ENCODE measurements at regions not wholly inside any gene's neighbourhood (a gene's known extent, or its start where the extent isn't known, plus 50 kb on each side); places are given as distances from the start of the nearest gene placed in this dataset.
"Not testable (repeated sequence)": the region's sequence is repeated elsewhere in the genome, so short reads cannot be mapped to it uniquely, and the experiment has no call there.

- H3K27ac Mint-ChIP-seq; H3K4me3 Mint-ChIP-seq; H3K36me3 Mint-ChIP-seq; H3K27me3 Mint-ChIP-seq; H3K4me1 Mint-ChIP-seq (ENCODE audit: low read depth); H3K9me3 Mint-ChIP-seq (ENCODE audit: low read depth): not testable (repeated sequence)
Measured at GRCh38 chr5:96197767-96198166, 235.3 kb downstream of the PCSK1 start.

DNA sequence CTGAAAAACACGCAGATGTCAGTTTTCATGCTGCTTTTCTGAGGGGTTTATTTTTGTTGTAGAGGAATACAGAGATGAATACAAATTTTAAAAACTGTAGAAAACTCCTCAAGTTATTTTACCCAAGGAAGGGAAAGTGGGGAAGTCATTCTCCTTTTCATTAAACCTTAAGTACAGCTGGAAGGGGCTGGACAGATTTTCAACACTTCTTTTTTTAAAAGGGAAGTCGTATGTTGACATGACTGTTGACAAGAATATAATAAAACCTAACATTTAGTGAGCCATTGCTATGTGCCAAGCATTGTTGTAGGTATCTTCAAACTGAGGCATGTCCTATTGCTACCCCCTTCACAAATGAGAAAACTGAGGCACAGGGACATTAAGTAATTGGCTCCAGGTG lies 235.7 kb upstream of the ELL2 start:
- Mint-ChIP-seq H3K27ac (no peak overlapping the region), H3K4me1 (ENCODE audit: low read depth) (no peaks in the 10 kb centered on the region), H3K27me3 (peaks cover 10% of the 10 kb centered on the region), H3K36me3 (no peaks in the 10 kb centered on the region), H3K4me3 (no peak overlapping the region), H3K9me3 (ENCODE audit: low read depth) (no peaks in the 10 kb centered on the region)

- H3K36me3 Mint-ChIP-seq, result no peaks in the 10 kb centered on the region
- H3K4me1 Mint-ChIP-seq (ENCODE audit: low read depth), result no peaks in the 10 kb centered on the region
- no peak overlapping the region for H3K27ac Mint-ChIP-seq
- peaks cover 10% of the 10 kb centered on the region for H3K27me3 Mint-ChIP-seq
- no peak overlapping the region for H3K4me3 Mint-ChIP-seq
- no peaks in the 10 kb centered on the region for H3K9me3 Mint-ChIP-seq (ENCODE audit: low read depth)
Measured at GRCh38 chr5:96196890-96197289, 235.2 kb upstream of the ELL2 start.

GRCh38 chr5:96196407-96196806 lies 234.8 kb upstream of the ELL2 start:
- H3K9me3 Mint-ChIP-seq (ENCODE audit: low read depth), result no peaks in the 10 kb centered on the region
- H3K4me3 Mint-ChIP-seq, result no peak overlapping the region
- H3K36me3 Mint-ChIP-seq, result no peaks in the 10 kb centered on the region
- peaks cover 7% of the 10 kb centered on the region for H3K27me3 Mint-ChIP-seq
- H3K27ac Mint-ChIP-seq, result no peak overlapping the region
- H3K4me1 Mint-ChIP-seq (ENCODE audit: low read depth), result no peaks in the 10 kb centered on the region

- H3K27me3 Mint-ChIP-seq, result peaks cover 10% of the 10 kb centered on the region
- no peak overlapping the region for H3K27ac Mint-ChIP-seq
- H3K4me1 Mint-ChIP-seq (ENCODE audit: low read depth), result no peaks in the 10 kb centered on the region
Measured at GRCh38 chr5:96195123-96195522, 233.5 kb upstream of the ELL2 start.

GRCh38 chr5:96194593-96194992 lies 232.9 kb upstream of the ELL2 start:
- Mint-ChIP-seq H3K27me3 (peaks cover 10% of the 10 kb centered on the region), H3K9me3 (ENCODE audit: low read depth) (no peaks in the 10 kb centered on the region), H3K4me1 (ENCODE audit: low read depth) (no peaks in the 10 kb centered on the region), H3K27ac (no peak overlapping the region), H3K36me3 (no peaks in the 10 kb centered on the region), H3K4me3 (no peak overlapping the region)

More at GRCh38 chr5:96195123-96195522, 233.5 kb upstream of the ELL2 start:
- Mint-ChIP-seq H3K4me3 (no peak overlapping the region), H3K36me3 (no peaks in the 10 kb centered on the region), H3K9me3 (ENCODE audit: low read depth) (no peaks in the 10 kb centered on the region)

DNA sequence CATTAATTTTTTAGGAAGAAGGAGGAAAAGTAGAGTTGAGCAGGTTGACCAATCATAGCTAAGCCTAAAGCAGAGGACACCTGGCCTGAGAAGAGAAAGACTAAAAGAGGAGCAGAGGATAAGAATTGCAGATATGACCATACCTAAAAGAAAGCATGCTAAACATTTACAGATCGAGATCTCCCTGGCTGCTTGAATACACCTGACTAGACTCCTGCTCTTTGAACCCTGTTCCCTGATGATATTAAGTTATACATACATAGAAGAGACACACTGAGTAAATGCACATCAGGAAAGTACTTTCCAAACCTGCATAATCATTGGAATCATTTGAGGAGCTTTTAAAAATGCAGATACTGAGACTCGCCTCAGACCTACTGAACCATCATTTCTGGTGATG lies 232.3 kb upstream of the ELL2 start:
- H3K4me1 Mint-ChIP-seq (ENCODE audit: low read depth), result no peaks in the 10 kb centered on the region
- no peaks in the 10 kb centered on the region for H3K36me3 Mint-ChIP-seq
- no peak overlapping the region for H3K4me3 Mint-ChIP-seq
- peaks cover 10% of the 10 kb centered on the region for H3K27me3 Mint-ChIP-seq
- H3K27ac Mint-ChIP-seq, result no peak overlapping the region
- no peaks in the 10 kb centered on the region for H3K9me3 Mint-ChIP-seq (ENCODE audit: low read depth)

- H3K4me3 Mint-ChIP-seq, result no peak overlapping the region
- no peaks in the 10 kb centered on the region for H3K4me1 Mint-ChIP-seq (ENCODE audit: low read depth)
- peaks cover 9% of the 10 kb centered on the region for H3K9me3 Mint-ChIP-seq (ENCODE audit: low read depth)
Measured at GRCh38 chr5:96189987-96190386, 228.3 kb upstream of the ELL2 start.

GRCh38 chr5:96189028-96189826 lies 227.6 kb upstream of the ELL2 start:
- Mint-ChIP-seq H3K4me1 (ENCODE audit: low read depth) (no peaks in the 10 kb centered on the region), H3K36me3 (no peaks in the 10 kb centered on the region), H3K27ac (no peak overlapping the region), H3K27me3 (peaks cover 7% of the 10 kb centered on the region), H3K9me3 (ENCODE audit: low read depth) (peaks cover 9% of the 10 kb centered on the region), H3K4me3 (no peak overlapping the region)

More at GRCh38 chr5:96189987-96190386, 228.3 kb upstream of the ELL2 start:
- Mint-ChIP-seq H3K36me3 (no peaks in the 10 kb centered on the region), H3K27me3 (peaks cover 9% of the 10 kb centered on the region), H3K27ac (no peak overlapping the region)

GRCh38 chr5:96187309-96188027 lies 225.8 kb upstream of the ELL2 start:
- Mint-ChIP-seq H3K4me3 (no peak overlapping the region), H3K27me3 (peaks cover 7% of the 10 kb centered on the region), H3K4me1 (ENCODE audit: low read depth) (no peaks in the 10 kb centered on the region), H3K9me3 (ENCODE audit: low read depth) (peaks cover 9% of the 10 kb centered on the region), H3K27ac (no peak overlapping the region), H3K36me3 (no peaks in the 10 kb centered on the region)

DNA sequence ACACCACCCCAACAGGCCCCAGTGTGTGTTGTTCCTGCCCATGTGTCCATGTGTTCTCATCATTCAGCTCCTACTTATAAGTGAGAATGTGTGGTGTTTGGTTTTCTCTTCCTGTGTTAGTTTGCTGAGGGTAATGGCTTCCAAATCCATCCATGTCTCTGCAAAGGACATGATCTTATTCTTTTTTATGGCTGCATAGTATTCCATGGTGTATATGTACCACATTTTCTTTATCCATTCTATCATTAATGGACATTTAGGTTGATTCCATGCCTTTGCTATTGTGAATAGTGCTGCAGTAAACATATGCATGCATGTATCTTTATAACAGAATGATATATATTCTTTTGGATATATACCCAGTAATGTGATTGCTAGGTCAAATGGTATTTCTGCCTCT lies 222.9 kb upstream of the ELL2 start:
- H3K27me3 Mint-ChIP-seq; H3K4me3 Mint-ChIP-seq; H3K4me1 Mint-ChIP-seq (ENCODE audit: low read depth); H3K9me3 Mint-ChIP-seq (ENCODE audit: low read depth); H3K27ac Mint-ChIP-seq; H3K36me3 Mint-ChIP-seq: not testable (repeated sequence)

DNA sequence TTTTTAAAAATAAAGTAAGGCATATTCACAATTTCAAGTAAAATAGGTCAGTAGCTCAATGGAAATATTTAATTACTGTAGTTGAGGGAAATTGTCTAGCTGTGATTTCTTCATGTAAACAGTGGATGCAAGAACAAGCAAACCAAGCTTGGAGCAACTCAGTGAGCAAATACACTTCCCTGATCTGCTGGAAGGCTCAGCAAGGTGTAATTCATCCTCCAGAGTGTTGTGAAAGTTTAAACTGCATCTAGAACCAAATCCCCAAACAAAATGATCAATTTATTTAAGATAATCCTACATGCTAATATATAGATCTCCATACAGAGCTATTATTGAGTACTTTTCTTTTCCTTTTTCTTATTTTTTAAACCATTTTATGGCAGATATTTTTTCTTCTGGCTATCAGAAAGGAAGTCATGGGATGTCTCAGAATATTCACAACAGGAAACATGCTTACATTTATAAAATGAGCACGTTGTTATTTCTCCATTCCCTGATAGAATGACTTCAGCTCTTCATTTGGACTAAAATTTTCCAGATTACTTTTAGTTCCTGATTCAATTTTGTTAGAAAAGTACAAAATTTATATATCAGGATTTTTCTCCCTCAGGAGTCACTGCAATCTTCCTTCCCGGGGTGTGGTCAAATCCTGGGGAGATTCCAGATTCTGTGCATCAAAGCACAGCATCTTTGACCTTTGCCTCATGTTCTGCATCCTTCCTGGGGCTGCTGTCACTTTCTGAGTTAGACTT lies 219.2 kb upstream of the ELL2 start:
- Mint-ChIP-seq H3K27me3 (peaks cover 2% of the 10 kb centered on the region), H3K36me3 (no peaks in the 10 kb centered on the region), H3K4me1 (ENCODE audit: low read depth) (no peaks in the 10 kb centered on the region), H3K27ac (no peak overlapping the region), H3K9me3 (ENCODE audit: low read depth) (peaks cover 7% of the 10 kb centered on the region), H3K4me3 (no peak overlapping the region)

- Mint-ChIP-seq H3K4me3 (no peak overlapping the region), H3K9me3 (ENCODE audit: low read depth) (no peaks in the 10 kb centered on the region), H3K36me3 (no peaks in the 10 kb centered on the region), H3K27ac (no peak overlapping the region), H3K4me1 (ENCODE audit: low read depth) (no peaks in the 10 kb centered on the region), H3K27me3 (peaks cover 2% of the 10 kb centered on the region)
Measured at GRCh38 chr5:96177303-96177869, 215.7 kb upstream of the ELL2 start.

DNA sequence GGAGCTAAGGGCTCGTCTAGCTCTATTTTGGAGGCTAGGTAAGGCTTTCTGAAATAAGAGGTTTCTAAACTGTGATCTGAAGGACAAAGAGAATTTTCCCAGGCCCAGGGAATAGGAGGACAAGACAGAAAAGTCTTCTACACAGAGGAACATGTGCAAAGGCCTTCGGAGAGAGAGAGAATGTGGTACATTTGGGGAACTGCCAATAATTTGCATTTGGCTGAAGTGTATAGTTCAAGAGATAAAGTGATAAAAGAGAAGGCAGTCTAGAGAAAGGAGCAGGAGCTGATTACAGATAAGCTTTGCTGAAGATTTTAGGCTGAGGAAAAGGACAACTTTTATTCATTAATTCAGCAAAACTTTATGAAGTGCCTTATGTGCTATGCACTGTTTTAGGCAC lies 214.4 kb upstream of the ELL2 start:
- H3K4me1 Mint-ChIP-seq (ENCODE audit: low read depth), result no peaks in the 10 kb centered on the region
- H3K9me3 Mint-ChIP-seq (ENCODE audit: low read depth), result no peaks in the 10 kb centered on the region
- H3K36me3 Mint-ChIP-seq, result no peaks in the 10 kb centered on the region
- peaks cover 2% of the 10 kb centered on the region for H3K27me3 Mint-ChIP-seq
- H3K27ac Mint-ChIP-seq, result no peak overlapping the region
- H3K4me3 Mint-ChIP-seq, result no peak overlapping the region

- Mint-ChIP-seq H3K4me3 (no peak overlapping the region), H3K27me3 (peaks cover 2% of the 10 kb centered on the region), H3K4me1 (ENCODE audit: low read depth) (no peaks in the 10 kb centered on the region), H3K36me3 (no peaks in the 10 kb centered on the region), H3K9me3 (ENCODE audit: low read depth) (no peaks in the 10 kb centered on the region), H3K27ac (no peak overlapping the region)
Measured at GRCh38 chr5:96175090-96175489, 213.4 kb upstream of the ELL2 start.

Data from activated naive CD8-positive, alpha-beta T cell (primary cell).